ENCODE measurements at regions not wholly inside any gene's neighbourhood (a gene's known extent, or its start where the extent isn't known, plus 50 kb on each side); places are given as distances from the start of the nearest gene placed in this dataset.
A peak's percentile ranks its signal among the peaks of the same experiment; 100 is the strongest.

GRCh38 chr18:5604778-5605177, 61.0 kb upstream of the EPB41L3 start:
- TF ChIP-seq CTCF (IDR thresholded peaks at IDR 0.05; ENCODE audit: low read length) (peak; percentile 22; the same call in 1 of the 2 replicates), EZH2phosphoT487 (IDR thresholded peaks at IDR 0.05; ENCODE audit: low read length) (no peak)
